GM23338 (cell line): ENCODE measurements at regions not wholly inside any gene's neighbourhood (a gene's known extent, or its start where the extent isn't known, plus 50 kb on each side); places are given as distances from the start of the nearest gene placed in this dataset.

ENCODE experiments used
- ATAC-seq: fragments of 200-7000 bp; cut with Tn5 transposase; 3 replicates; pipeline ENCODE4 v1.9.1; 2020
- DNase-seq: peaks from one replicate; pipeline ENCODE4 v3.0.0-alpha.2; 2015; ENCODE audit warnings: low spot score
- H2AFZ ChIP-seq: fragments of 200-600 bp; sonication (generic); 2 replicates; pipeline ENCODE4 v1.8.0; 2016; ENCODE audit warnings: antibody characterized with exemption, mild to moderate bottlenecking, moderate library complexity
- H3F3A ChIP-seq: fragments of 200-600 bp; sonication (generic); replicated peaks from 2 replicates; pipeline ENCODE4 v1.8.0; 2017; ENCODE audit warnings: antibody characterized with exemption, mixed run types, low read depth
- H3K27ac ChIP-seq: fragments of 200-600 bp; sonication (generic); 2 replicates; pipeline ENCODE4 v1.6.1; 2016; ENCODE audit warnings: low read depth
- H3K27me3 ChIP-seq: fragments of 200-600 bp; sonication (generic); 2 replicates; pipeline ENCODE4 v1.8.0; 2016; ENCODE audit warnings: mild to moderate bottlenecking, mixed run types, moderate library complexity; ENCODE audit not compliant: insufficient read depth
- H3K36me3 ChIP-seq: fragments of 200-600 bp; sonication (generic); 2 replicates; pipeline ENCODE4 v1.8.0; 2016; ENCODE audit warnings: mild to moderate bottlenecking; ENCODE audit not compliant: insufficient read depth
- H3K4me1 ChIP-seq: fragments of 200-600 bp; sonication (generic); 2 replicates; pipeline ENCODE4 v1.8.0; 2016; ENCODE audit warnings: mild to moderate bottlenecking, moderate library complexity; ENCODE audit not compliant: insufficient read depth
- H3K4me2 ChIP-seq: fragments of 200-600 bp; sonication (generic); 2 replicates; pipeline ENCODE4 v1.7.1; 2017; ENCODE audit warnings: mixed run types
- H3K4me3 ChIP-seq: fragments of 200-600 bp; sonication (generic); 2 replicates; pipeline ENCODE4 v1.6.1; 2016; ENCODE audit warnings: mixed run types
- H3K79me2 ChIP-seq: fragments of 200-600 bp; sonication (generic); replicated peaks from 2 replicates; pipeline ENCODE4 v1.8.0; 2017; ENCODE audit warnings: mild to moderate bottlenecking; ENCODE audit not compliant: insufficient read depth
- H3K9me2 ChIP-seq: fragments of 200-600 bp; sonication (generic); 2 replicates; pipeline ENCODE4 v1.8.0; 2017; ENCODE audit not compliant: insufficient read depth
- H4K20me1 ChIP-seq: fragments of 200-600 bp; sonication (generic); replicated peaks from 2 replicates; pipeline ENCODE4 v1.8.0; 2017; ENCODE audit warnings: mild to moderate bottlenecking; ENCODE audit not compliant: insufficient read depth
- H3K27ac Mint-ChIP-seq: 2 replicates; pipeline ENCODE4 v1.8.0; 2020; ENCODE audit warnings: inconsistent platforms, mild to moderate bottlenecking, moderate library complexity, mixed read lengths
- H3K27me3 Mint-ChIP-seq: 3 replicates; pipeline ENCODE4 v1.8.0; 2022; ENCODE audit warnings: low read depth, mild to moderate bottlenecking, moderate library complexity, mixed read lengths, inconsistent platforms; ENCODE audit not compliant: insufficient read depth, poor library complexity
- H3K36me3 Mint-ChIP-seq: 3 replicates; pipeline ENCODE4 v1.8.0; 2021; ENCODE audit warnings: low read depth, mild to moderate bottlenecking, inconsistent platforms, moderate library complexity, mixed read lengths
- H3K4me1 Mint-ChIP-seq: 3 replicates; pipeline ENCODE4 v1.8.0; 2020; ENCODE audit warnings: mild to moderate bottlenecking, inconsistent platforms, mixed read lengths
- H3K4me3 Mint-ChIP-seq: 3 replicates; pipeline ENCODE4 v1.8.0; 2021; ENCODE audit warnings: moderate library complexity, mild to moderate bottlenecking, inconsistent platforms, mixed read lengths
- H3K9me3 Mint-ChIP-seq: 3 replicates; pipeline ENCODE4 v1.8.0; 2020; ENCODE audit warnings: moderate library complexity, mild to moderate bottlenecking, inconsistent platforms, mixed read lengths
- CREB1 ChIP-seq: fragments of 250-450 bp; sonication (Bioruptor Pico); IDR thresholded peaks from 2 replicates; pipeline ENCODE4 v1.5.0; 2020; ENCODE audit warnings: low read depth, mild to moderate bottlenecking, moderate library complexity
- CTCF ChIP-seq, 2 experiments: fragments of 200-600 bp in 1 of 2; sonication (generic) in 1 of 2; conservative IDR thresholded peaks; 2 replicates each; pipeline versions ENCODE4 v1.5.1 to v1.6.1; 2016 to 2017; ENCODE audit warnings: antibody characterized with exemption in 2 of 2, low read depth in 2 of 2, mild to moderate bottlenecking in 2 of 2, moderate library complexity in 1 of 2
- EZH2 ChIP-seq: fragments of 200-600 bp; sonication (generic); IDR thresholded peaks from one replicate; pipeline ENCODE4 v1.8.0; 2017; ENCODE audit warnings: antibody characterized with exemption, mild to moderate bottlenecking, low read depth; ENCODE audit not compliant: unreplicated experiment
- EZH2phosphoT487 ChIP-seq: fragments of 200-600 bp; sonication (generic); IDR thresholded peaks from one replicate; pipeline ENCODE4 v1.8.1; 2018; ENCODE audit warnings: antibody characterized with exemption; ENCODE audit not compliant: unreplicated experiment
- JUNB ChIP-seq: IDR thresholded peaks from one replicate; pipeline ENCODE4 v1.6.1; 2016; ENCODE audit warnings: antibody characterized with exemption; ENCODE audit not compliant: unreplicated experiment
- NANOG ChIP-seq: IDR thresholded peaks from 2 replicates; pipeline ENCODE4 v1.6.1; 2016; ENCODE audit warnings: antibody characterized with exemption, borderline replicate concordance
- POLR2AphosphoS5 ChIP-seq: IDR thresholded peaks from 2 replicates; pipeline ENCODE4 v1.6.1; 2016; ENCODE audit warnings: antibody characterized with exemption, low read depth
- REST ChIP-seq: IDR thresholded peaks from one replicate; pipeline ENCODE4 v1.6.1; 2018; ENCODE audit warnings: antibody characterized with exemption; ENCODE audit not compliant: unreplicated experiment
- STAT1 ChIP-seq: IDR thresholded peaks from one replicate; pipeline ENCODE4 v1.6.1; 2016; ENCODE audit warnings: antibody characterized with exemption; ENCODE audit not compliant: unreplicated experiment
- ZNF114 ChIP-seq: fragments of 250-450 bp; sonication (Bioruptor Pico); IDR thresholded peaks from 2 replicates; pipeline ENCODE4 v1.5.0; 2020; ENCODE audit warnings: mild to moderate bottlenecking, moderate library complexity
- ZNF331 ChIP-seq: fragments of 250-450 bp; sonication (Bioruptor Pico); IDR thresholded peaks from 2 replicates; pipeline ENCODE4 v1.5.0; 2020; ENCODE audit warnings: low read depth, mild to moderate bottlenecking, moderate library complexity
- TF ChIP-seq, protein P1 (sequence below): IDR thresholded peaks from 2 replicates; pipeline ENCODE4 v1.6.1; 2016; ENCODE audit warnings: antibody characterized with exemption
- TF ChIP-seq, protein P2 (sequence below): fragments of 250-450 bp; sonication (Bioruptor Pico); IDR thresholded peaks from 2 replicates; pipeline ENCODE4 v1.5.0; 2020; ENCODE audit warnings: mild to moderate bottlenecking, moderate library complexity

DNA sequence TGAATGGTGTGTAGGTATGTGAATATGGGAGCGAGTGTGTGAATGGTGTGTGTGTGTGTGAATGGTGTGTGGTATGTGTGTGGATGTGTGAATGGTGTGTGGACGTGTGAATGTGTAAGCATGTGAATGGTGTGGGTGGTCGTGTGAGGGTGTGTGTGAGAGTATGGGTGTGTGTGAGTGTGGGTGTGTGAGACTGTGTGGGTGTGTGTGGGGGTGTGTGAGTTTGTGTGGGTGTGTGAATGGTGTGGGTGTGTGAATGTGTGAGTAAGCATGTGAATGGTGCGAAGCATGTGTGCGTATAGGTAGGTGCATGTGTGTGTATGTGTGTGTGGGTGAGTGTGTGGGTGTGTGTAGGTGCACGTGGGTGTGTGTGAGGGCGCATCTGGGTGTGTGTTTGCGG lies 160.7 kb upstream of the COBL start:
- Histone ChIP-seq H3K36me3 (no peaks in the 10 kb centered on the region), H3K4me3 (no peak overlapping the region), H4K20me1 (no peaks in the 10 kb centered on the region), H3K4me2 (no peak overlapping the region), H3K27me3 (no peaks in the 10 kb centered on the region; the same call in 1 of the 2 replicates), H3K9me2 (peaks cover 11% of the 10 kb centered on the region; the same call in 1 of the 2 replicates), H3K27ac (no peak overlapping the region), H3K79me2 (no peaks in the 10 kb centered on the region), H3K4me1 (no peaks in the 10 kb centered on the region), H2AFZ (no peak overlapping the region), H3F3A (no peaks in the 10 kb centered on the region)
- no peaks in the 10 kb centered on the region for H3K36me3 Mint-ChIP-seq
- no peaks in the 10 kb centered on the region; the same call in 2 of the 3 replicates for H3K9me3 Mint-ChIP-seq
- no peaks in the 10 kb centered on the region for H3K4me1 Mint-ChIP-seq
- H3K4me3 Mint-ChIP-seq: no peak overlapping the region
- H3K27ac Mint-ChIP-seq: no peak overlapping the region
- ATAC-seq (no peak), DNase-seq (no peak)
- H3K27me3 Mint-ChIP-seq: peaks cover 13% of the 10 kb centered on the region
- TF ChIP-seq ZNF331 (CRISPR knock-in tag) (no peak), JUNB (no peak), EZH2 (no peak), STAT1 (no peak), NANOG (no peak), REST (no peak), ZNF114 (no peak), EZH2phosphoT487 (no peak), POLR2AphosphoS5 (no peak), CREB1 (CRISPR knock-in tag) (no peak), CTCF (conservative IDR thresholded peaks at IDR 0.05; ENCODE audit: low read depth in 2 of 2) (no peak)
- TF ChIP-seq, protein P1, sequence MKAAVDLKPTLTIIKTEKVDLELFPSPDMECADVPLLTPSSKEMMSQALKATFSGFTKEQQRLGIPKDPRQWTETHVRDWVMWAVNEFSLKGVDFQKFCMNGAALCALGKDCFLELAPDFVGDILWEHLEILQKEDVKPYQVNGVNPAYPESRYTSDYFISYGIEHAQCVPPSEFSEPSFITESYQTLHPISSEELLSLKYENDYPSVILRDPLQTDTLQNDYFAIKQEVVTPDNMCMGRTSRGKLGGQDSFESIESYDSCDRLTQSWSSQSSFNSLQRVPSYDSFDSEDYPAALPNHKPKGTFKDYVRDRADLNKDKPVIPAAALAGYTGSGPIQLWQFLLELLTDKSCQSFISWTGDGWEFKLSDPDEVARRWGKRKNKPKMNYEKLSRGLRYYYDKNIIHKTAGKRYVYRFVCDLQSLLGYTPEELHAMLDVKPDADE: no peak
- TF ChIP-seq, protein P2, sequence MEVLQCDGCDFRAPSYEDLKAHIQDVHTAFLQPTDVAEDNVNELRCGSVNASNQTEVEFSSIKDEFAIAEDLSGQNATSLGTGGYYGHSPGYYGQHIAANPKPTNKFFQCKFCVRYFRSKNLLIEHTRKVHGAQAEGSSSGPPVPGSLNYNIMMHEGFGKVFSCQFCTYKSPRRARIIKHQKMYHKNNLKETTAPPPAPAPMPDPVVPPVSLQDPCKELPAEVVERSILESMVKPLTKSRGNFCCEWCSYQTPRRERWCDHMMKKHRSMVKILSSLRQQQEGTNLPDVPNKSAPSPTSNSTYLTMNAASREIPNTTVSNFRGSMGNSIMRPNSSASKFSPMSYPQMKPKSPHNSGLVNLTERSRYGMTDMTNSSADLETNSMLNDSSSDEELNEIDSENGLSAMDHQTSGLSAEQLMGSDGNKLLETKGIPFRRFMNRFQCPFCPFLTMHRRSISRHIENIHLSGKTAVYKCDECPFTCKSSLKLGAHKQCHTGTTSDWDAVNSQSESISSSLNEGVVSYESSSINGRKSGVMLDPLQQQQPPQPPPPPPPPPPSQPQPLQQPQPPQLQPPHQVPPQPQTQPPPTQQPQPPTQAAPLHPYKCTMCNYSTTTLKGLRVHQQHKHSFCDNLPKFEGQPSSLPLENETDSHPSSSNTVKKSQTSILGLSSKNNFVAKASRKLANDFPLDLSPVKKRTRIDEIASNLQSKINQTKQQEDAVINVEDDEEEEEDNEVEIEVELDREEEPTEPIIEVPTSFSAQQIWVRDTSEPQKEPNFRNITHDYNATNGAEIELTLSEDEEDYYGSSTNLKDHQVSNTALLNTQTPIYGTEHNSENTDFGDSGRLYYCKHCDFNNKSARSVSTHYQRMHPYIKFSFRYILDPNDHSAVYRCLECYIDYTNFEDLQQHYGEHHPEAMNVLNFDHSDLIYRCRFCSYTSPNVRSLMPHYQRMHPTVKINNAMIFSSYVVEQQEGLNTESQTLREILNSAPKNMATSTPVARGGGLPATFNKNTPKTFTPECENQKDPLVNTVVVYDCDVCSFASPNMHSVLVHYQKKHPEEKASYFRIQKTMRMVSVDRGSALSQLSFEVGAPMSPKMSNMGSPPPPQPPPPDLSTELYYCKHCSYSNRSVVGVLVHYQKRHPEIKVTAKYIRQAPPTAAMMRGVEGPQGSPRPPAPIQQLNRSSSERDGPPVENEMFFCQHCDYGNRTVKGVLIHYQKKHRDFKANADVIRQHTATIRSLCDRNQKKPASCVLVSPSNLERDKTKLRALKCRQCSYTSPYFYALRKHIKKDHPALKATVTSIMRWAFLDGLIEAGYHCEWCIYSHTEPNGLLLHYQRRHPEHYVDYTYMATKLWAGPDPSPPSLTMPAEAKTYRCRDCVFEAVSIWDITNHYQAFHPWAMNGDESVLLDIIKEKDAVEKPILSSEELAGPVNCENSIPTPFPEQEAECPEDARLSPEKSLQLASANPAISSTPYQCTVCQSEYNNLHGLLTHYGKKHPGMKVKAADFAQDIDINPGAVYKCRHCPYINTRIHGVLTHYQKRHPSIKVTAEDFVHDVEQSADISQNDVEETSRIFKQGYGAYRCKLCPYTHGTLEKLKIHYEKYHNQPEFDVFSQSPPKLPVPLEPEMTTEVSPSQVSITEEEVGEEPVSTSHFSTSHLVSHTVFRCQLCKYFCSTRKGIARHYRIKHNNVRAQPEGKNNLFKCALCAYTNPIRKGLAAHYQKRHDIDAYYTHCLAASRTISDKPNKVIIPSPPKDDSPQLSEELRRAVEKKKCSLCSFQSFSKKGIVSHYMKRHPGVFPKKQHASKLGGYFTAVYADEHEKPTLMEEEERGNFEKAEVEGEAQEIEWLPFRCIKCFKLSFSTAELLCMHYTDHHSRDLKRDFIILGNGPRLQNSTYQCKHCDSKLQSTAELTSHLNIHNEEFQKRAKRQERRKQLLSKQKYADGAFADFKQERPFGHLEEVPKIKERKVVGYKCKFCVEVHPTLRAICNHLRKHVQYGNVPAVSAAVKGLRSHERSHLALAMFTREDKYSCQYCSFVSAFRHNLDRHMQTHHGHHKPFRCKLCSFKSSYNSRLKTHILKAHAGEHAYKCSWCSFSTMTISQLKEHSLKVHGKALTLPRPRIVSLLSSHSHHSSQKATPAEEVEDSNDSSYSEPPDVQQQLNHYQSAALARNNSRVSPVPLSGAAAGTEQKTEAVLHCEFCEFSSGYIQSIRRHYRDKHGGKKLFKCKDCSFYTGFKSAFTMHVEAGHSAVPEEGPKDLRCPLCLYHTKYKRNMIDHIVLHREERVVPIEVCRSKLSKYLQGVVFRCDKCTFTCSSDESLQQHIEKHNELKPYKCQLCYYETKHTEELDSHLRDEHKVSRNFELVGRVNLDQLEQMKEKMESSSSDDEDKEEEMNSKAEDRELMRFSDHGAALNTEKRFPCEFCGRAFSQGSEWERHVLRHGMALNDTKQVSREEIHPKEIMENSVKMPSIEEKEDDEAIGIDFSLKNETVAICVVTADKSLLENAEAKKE (CRISPR knock-in tag): no peak
